ENCODE measurements at regions not wholly inside any gene's neighbourhood (a gene's known extent, or its start where the extent isn't known, plus 50 kb on each side); places are given as distances from the start of the nearest gene placed in this dataset.
A peak's percentile ranks its signal among the peaks of the same experiment; 100 is the strongest.

DNA sequence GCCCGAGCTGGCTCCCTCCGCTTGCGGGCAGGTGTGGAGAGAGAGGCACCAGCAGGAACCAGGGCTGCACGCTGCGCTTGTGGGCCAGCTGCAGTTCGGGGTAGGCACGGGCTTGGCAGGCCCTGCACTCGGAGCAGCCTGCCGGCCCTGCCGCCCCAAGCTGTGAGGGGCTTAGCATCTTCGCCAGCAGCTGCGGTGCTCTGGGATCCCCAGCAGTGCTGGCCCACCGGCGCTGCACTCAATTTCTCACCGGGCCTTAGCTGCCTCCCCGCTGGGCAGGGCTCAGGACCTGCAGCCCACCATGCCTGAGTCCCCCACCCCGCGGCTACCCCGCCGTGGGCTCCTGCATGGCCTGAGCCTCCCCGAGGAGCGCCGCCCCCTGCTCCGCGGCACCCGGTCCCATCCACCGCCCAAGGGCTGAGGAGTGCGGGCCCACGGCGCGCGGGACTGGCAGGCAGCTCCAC, 434.4 kb upstream of the RGPD4 start:
- DNase-seq = no peak

- no peak for DNase-seq
These were observed 433.2 kb upstream of the RGPD4 start for GRCh38 chr2:107393516-107393915.

DNA sequence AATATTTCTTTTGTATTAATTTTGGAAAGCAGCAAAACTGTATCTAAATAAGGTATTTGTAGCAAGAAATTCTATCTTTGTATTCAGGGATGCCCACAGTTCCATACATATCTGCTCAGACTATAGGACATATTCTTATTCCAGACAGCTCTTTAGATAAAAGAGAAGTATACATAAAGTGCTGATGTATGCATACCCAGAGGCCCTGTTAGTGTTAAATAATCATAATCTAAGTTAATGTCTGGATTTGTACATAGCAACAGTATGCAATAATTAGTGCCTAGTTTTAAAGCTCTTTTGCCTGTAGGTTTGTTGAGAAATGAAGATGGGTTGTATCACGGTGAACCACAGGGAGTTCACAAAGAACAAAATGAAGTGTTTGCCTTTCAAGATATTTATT, 428.0 kb upstream of the RGPD4 start:
- DNase-seq = no peak

DNA sequence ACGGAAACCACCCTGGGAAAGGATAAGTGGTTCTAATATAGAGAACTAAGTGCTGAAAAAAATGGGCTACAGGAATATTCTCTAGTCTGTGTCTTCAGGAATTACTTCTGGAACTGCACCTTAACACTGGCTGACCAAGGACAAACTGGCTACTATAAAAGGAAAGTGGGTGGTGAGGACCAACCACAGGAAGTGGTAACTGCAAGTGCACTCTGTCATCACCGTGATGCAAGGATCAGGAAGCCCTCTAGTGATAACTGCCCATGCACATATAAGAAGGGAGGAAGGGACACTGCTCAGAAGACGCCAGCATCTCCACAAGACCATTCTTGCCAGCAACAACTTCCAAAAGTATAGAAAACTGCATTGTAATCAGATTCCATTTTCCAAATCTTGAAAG, 424.4 kb upstream of the RGPD4 start:
- DNase-seq = no peak

DNA sequence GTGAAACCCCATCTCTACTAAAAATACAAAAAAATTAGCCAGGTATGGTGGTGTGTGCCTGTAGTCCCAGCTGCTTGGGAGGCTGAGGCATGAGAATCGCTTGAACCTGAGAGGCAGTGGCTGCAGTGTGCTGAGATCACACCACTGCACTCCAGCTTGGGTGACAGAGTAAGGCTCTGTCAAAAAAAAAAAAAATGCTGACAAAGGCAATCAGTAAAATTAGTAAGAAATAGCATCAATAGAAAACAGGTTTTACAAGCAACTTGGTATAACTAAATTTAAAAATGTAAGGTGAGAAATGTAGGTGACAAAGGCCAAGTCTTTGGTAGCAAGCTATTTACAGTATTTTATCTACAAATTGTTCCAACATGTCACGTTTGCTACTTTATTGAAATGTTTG, 421.4 kb upstream of the RGPD4 start:
- no peak for DNase-seq

DNA sequence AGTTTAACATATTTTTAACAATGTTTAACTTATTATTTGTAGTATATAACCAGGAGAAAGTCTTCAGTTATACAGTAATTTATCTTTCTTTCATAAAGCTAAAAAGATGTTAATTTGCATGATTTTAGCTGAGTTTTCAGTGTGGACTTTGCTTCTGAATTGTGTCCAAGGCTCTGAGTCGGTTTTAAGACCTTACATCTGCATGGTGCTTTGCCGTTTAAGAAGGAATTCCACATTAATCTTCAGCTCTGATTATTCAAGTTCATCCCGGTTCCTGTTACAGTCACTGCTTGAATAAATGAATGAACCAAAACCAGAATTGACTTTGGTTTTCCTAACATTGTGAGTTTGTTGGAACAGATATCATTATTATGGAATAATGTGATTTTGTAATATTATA, 419.7 kb upstream of the RGPD4 start:
- no peak for DNase-seq

DNA sequence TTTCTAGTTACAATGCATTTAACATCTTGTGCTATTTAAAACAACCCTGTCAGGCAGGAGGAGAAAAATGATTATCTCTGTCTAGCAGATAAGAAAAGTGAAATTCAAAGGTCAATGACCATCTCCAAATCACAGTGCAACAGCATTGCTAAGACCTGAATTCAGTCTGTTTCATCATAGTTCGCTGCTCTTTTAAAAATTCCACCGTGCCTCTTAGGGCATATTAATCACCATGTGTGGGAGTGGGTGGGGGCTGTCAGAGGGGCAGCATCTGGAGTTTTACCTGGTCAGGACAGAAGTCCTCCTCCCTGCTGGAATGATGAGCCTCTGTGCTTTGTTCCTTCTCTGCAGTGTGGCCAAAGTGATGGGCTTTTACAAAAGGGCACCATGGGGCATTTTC, 418.7 kb upstream of the RGPD4 start:
- no peak for DNase-seq

GRCh38 chr2:107411267-107411666, 415.4 kb upstream of the RGPD4 start:
- no peak for DNase-seq

GRCh38 chr2:107412209-107412904, 414.3 kb upstream of the RGPD4 start:
- DNase-seq = no peak

GRCh38 chr2:107412981-107413380, 413.7 kb upstream of the RGPD4 start:
- DNase-seq = no peak

GRCh38 chr2:107414376-107414775, 412.3 kb upstream of the RGPD4 start:
- no peak for DNase-seq

DNA sequence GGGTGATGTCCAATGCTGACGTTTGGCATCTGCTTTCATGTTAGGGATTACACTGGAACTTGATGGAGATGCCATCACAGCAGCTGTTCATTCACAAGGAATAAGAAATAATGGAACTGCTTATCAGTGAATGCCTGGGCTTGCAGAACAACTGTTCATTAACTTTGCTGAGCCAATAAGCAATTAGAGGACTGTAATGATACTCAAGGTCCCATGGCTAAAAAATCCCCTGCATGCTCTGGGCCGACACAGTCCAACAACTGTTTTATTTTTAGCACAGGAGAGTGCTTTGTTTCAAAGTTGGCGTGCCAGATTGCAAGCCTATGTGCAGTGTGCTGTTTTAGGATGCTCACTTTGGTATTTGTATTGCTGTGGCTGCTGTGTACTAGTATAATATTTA, 408.0 kb upstream of the RGPD4 start:
- DNase-seq = peak; percentile 9

GRCh38 chr2:107419191-107419590, 407.5 kb upstream of the RGPD4 start:
- no peak for DNase-seq

GRCh38 chr2:107428781-107429180, 397.9 kb upstream of the RGPD4 start:
- no peak for DNase-seq

- DNase-seq = no peak
These were observed 396.7 kb upstream of the RGPD4 start for GRCh38 chr2:107430006-107430405.

DNA sequence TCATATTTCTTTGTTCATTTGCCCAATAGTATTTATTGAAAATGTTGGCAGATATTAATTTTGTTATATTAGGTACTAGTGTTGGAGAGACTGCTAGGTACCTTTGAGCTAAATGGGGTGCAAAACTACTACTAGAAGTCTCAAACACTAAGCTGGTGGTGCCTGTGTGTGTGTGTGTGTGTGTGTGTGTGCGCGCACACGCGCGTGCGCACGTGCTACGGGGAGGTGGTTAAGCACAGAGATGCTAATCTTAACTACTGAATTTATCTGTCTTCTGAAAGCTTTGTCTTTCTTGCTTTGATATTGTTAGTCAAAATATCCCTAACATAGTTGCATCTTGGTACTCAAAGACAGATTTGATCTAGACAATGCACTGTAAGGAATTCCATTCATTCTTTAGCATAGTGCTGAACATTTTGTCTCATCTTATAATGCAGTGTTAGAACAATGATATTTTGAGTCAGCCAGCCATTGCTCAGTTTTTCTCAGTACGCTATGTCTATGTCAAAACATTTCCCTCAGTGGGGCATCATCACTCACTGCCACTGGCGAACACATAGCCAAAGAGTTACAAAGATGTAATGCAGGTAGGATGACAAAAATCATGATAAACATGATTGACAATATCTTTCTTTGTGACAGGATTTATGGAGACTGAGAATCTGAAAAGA, 396.0 kb upstream of the RGPD4 start:
- DNase-seq = no peak

GRCh38 chr2:107436281-107436680, 390.4 kb upstream of the RGPD4 start:
- DNase-seq = no peak

DNA sequence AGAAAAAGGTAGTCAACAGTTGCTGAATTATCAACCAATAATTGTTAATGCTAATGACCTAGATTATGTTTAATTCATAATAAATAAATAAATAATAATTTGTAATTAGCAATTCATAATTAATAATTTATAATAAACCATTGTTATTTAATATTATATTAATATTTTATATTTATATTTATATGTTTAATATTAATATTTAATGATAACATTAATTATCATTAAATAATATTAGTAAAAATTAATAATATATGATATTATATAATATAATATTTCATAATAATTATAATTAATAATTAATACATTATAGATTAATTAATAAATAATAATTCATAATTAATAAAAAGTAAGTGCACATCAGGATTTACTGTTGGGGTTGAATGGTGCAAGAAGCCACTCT, 389.4 kb upstream of the RGPD4 start:
- no peak for DNase-seq

DNA sequence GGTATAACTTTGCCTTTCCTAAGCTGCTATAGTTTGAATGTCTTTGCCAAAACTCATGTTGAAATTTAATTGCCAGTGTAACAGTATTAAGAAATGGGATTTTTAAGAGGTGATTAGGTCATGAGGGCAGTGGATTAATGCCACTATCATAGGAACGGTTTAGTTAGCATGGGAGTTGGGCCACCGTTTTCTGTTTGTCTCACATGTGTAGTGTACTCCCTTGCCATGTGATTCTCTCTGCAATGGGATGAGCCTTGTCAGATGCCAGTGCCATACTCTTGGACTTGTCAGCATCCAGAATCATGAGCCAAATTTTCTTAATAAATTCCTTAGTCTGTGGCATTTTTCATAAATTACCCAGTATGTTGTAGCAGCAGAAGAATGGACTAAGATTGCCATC, 388.9 kb upstream of the RGPD4 start:
- DNase-seq = no peak

DNA sequence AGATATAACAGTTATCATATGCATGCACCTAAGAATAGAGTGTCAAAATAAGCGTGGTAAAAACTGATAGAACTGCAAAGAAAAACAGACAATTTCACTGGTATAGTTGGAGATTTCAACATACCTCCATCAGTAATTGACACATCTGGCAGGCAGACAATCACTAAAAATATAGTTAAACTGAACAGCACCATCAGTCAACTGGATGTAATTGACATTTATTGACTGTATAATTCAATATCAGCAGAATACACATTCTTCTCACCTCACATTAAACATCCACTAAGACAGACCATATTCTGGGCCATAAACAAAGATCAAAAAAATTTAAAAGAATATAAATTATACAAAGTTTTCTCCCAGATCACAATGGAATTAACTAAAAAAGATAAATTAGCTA, 378.5 kb upstream of the RGPD4 start:
- no peak for DNase-seq

- DNase-seq = no peak
These were observed 365.4 kb upstream of the RGPD4 start for GRCh38 chr2:107461301-107461700.

DNA sequence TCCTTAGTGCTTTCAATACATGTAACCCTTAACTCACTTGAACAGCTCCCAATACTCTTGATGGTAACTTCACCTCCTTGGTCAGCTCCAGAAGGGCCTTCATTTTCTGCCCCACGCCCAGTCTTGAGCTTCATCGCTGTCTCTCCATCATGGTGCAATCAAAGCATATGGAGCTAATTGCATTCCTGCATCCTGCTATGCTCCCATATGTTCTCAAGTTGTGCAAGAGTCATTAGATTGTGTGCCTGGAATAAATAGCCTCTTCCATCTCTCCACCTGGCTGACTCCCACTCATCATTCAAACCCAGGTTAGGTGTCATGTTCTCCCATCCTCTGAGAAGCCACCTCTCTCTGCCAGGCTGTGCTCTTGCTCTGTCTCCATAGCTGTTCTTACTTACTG, 364.5 kb upstream of the RGPD4 start:
- no peak for DNase-seq

DNA sequence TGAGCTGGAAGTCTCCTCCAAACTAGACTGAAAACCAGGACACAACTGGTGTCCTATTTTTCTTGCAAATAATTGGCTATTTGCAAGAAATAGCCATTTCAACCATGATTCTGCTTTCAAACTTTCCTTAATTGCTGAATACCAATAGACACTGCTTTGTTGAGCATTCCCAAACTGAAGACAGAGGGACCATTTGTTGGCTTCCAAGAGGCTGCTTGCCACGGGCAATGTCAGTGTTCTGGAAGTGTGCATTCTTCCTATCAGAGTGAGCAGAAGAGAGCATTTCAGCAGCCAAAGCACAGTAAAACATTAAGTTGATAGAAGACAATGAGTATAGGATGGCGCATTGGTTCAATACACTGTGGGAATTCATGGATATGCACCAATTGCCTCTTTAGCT, 360.5 kb upstream of the RGPD4 start:
- DNase-seq = peak; percentile 12

DNA sequence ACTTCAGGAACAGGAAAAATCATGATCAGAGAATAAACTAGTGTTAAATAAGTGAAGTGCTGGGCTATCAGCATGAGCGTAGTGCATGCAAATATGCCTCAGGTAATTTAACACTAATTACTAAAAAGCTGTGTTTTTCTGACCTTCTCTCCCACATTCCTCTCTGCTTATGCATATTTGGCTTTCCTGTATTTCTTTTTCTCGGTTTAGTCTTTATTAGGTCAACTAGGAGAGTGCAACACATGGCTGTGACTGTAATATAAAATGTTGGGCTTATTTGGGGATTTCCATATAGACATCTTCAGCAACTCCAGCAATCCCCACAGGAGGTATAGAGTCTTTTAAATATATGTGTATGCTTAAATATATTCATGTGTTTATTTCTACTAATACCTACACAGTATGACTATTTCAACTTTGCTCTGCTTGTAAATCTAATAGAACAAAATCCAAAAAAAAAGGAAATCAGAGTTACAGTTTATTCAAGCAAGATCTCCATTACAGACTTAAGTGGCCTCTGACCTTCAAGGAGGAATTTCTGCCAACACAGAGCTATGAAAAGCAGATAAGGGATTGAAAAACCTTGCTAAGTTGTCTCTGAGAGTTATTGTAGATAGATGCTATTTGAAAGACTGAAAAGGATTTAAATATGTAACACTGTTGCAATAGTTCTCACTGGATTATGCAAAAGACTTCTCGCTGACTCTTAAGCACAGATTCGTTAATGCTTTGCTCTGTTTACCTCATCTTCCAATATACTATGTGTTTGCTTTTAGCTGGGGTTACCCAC, 359.5 kb upstream of the RGPD4 start:
- no peak for DNase-seq
